Cardiac muscle cell (in vitro differentiated cells and primary cell): ENCODE measurements at regions not wholly inside any gene's neighbourhood (a gene's known extent, or its start where the extent isn't known, plus 50 kb on each side); places are given as distances from the start of the nearest gene placed in this dataset.
A peak's percentile ranks its signal among the peaks of the same experiment; 100 is the strongest.

Experiments
- DNase-seq, 2 donors: peaks; one replicate each; pipeline versions ENCODE4 v3.0.0 to v3.0.0-alpha.2; 2010 to 2017; ENCODE audit warnings: low read depth in 1 of 2, low spot score in 1 of 2
- H3K27ac ChIP-seq: fragments of 200-600 bp; sonication (generic); 2 replicates; pipeline ENCODE4 v1.5.1; 2016
- H3K27me3 ChIP-seq: fragments of 200-600 bp; sonication (generic); 2 replicates; pipeline ENCODE4 v1.6.0; 2016; ENCODE audit warnings: control low read depth
- H3K36me3 ChIP-seq: fragments of 200-600 bp; sonication (generic); 2 replicates; pipeline ENCODE4 v1.5.1; 2016; ENCODE audit warnings: control low read depth
- H3K4me1 ChIP-seq: fragments of 200-600 bp; sonication (generic); 2 replicates; pipeline ENCODE4 v1.8.1; 2017; ENCODE audit warnings: low read depth, mild to moderate bottlenecking, mixed run types
- H3K4me3 ChIP-seq: fragments of 200-600 bp; sonication (generic); 2 replicates; pipeline ENCODE4 v1.5.1; 2016; ENCODE audit warnings: mild to moderate bottlenecking
- H3K9me3 ChIP-seq: fragments of 200-600 bp; sonication (generic); 2 replicates; pipeline ENCODE4 v1.5.1; 2017; ENCODE audit warnings: low read depth, mild to moderate bottlenecking, control low read depth
- TF ChIP-seq, protein P1 (sequence below): IDR thresholded peaks from 2 replicates; pipeline ENCODE4 v1.5.1; 2012; ENCODE audit warnings: low read depth, mild to moderate bottlenecking, low read length

DNA sequence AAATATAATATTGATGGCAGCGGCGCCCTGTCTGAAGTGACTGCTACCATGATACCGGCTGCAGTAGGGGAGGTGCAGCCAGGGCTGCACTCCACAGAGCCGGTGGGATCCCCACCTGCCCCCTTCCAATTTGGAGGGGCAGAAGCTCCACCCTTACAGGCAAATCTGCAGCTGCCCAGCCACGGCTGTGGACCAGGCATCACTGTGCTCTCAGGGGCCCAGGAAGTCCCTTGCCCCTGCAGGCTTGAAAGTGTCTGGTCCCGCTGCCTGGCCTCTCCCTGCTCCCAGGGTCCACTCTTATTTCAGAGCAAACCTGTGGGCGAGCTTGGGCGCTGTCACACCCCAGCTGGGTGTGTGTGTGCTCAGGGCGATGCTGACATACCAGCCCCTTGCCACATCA, 172.7 kb upstream of the SMIM30 start:
- no peak for DNase-seq
- no peak overlapping the region for H3K27ac ChIP-seq
- TF ChIP-seq, protein P1, sequence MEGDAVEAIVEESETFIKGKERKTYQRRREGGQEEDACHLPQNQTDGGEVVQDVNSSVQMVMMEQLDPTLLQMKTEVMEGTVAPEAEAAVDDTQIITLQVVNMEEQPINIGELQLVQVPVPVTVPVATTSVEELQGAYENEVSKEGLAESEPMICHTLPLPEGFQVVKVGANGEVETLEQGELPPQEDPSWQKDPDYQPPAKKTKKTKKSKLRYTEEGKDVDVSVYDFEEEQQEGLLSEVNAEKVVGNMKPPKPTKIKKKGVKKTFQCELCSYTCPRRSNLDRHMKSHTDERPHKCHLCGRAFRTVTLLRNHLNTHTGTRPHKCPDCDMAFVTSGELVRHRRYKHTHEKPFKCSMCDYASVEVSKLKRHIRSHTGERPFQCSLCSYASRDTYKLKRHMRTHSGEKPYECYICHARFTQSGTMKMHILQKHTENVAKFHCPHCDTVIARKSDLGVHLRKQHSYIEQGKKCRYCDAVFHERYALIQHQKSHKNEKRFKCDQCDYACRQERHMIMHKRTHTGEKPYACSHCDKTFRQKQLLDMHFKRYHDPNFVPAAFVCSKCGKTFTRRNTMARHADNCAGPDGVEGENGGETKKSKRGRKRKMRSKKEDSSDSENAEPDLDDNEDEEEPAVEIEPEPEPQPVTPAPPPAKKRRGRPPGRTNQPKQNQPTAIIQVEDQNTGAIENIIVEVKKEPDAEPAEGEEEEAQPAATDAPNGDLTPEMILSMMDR = no peak
- H3K36me3 ChIP-seq = no peaks in the 10 kb centered on the region
- no peaks in the 10 kb centered on the region for H3K27me3 ChIP-seq
- H3K4me3 ChIP-seq = no peak overlapping the region
- no peaks in the 10 kb centered on the region for H3K9me3 ChIP-seq
- no peaks in the 10 kb centered on the region for H3K4me1 ChIP-seq

- TF ChIP-seq, protein P1 = peak; percentile 56
- H3K27me3 ChIP-seq = no peaks in the 10 kb centered on the region
- peak; percentile 52 to 58 for DNase-seq
These were observed 170.9 kb upstream of the SMIM30 start for GRCh38 chr7:113289140-113289740.

DNA sequence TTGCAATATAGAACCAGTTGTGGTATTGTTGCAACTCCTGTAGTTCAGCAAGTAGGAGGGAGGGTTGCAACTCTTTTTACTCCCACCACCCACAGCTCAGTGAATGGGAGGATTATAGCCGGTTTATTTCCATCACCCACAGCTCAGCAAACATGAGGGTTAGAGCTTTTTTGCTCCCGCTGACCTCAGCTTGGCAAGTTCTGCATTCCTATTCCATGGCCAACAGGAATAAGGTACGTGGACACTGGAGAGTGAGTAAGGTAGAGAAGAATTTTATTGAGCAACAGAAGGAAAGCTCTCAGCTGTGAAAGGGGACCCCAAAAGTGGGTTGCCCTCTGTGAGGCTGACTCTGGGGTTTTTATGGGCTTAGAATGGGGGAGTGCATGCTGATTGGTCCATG, 167.1 kb upstream of the SMIM30 start:
- DNase-seq = no peak
- no peaks in the 10 kb centered on the region for H3K9me3 ChIP-seq
- no peak overlapping the region for H3K27ac ChIP-seq
- TF ChIP-seq, protein P1 = no peak
- H3K27me3 ChIP-seq = no peaks in the 10 kb centered on the region
- no peaks in the 10 kb centered on the region for H3K36me3 ChIP-seq
- H3K4me3 ChIP-seq = no peak overlapping the region
- H3K4me1 ChIP-seq = no peaks in the 10 kb centered on the region

More at GRCh38 chr7:113289140-113289740, 170.9 kb upstream of the SMIM30 start:
- Histone ChIP-seq H3K9me3 (no peaks in the 10 kb centered on the region), H3K36me3 (no peaks in the 10 kb centered on the region), H3K4me3 (no peak overlapping the region), H3K4me1 (no peaks in the 10 kb centered on the region), H3K27ac (no peak overlapping the region)

DNA sequence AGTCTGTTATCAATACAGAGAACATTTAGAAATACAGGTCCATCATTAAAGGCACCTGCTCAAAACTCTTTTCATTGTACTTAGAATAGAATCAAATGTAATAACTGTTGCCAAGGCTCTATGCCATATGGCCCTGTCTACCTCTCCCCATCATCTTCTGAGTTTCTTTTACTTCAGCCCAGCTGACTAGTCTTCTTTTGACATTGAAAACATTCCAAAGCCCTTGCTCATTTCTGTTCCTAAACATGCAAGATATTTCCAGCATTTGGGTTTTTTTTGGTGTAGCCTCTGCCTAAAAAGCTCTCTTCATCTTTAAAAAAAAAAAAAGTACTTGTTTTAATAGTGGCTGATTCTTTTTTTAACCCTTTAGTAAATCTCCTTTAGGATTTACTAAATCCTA, 165.5 kb upstream of the SMIM30 start:
- peak in 1 of 2 donors; percentile 34 for DNase-seq
- H3K4me3 ChIP-seq = no peak overlapping the region
- H3K27me3 ChIP-seq = no peaks in the 10 kb centered on the region
- peaks cover 12% of the 10 kb centered on the region for H3K4me1 ChIP-seq
- TF ChIP-seq, protein P1 = no peak
- no peaks in the 10 kb centered on the region for H3K9me3 ChIP-seq
- no peaks in the 10 kb centered on the region for H3K36me3 ChIP-seq
- no peak overlapping the region for H3K27ac ChIP-seq

DNA sequence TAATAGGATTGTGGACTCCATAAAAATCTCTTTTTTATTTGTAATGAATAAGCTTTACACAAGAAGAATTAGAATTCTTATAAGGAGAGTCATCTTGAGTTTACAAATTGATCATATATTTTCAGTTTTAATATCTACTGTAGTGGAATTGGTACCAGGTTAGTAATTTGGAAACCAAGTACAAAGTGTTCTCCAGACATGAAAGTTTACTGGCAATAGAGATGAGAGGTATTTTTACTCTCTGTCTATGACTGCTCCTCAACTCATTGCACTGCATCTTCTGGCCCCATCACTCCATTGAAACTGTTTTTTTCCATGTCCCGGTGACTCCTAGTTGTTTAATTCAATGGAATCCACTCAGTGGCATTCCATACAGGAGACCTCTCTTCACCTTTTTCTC, 164.5 kb upstream of the SMIM30 start:
- Histone ChIP-seq H3K27ac (no peak overlapping the region), H3K27me3 (no peaks in the 10 kb centered on the region), H3K4me1 (peaks cover 14% of the 10 kb centered on the region), H3K4me3 (no peak overlapping the region), H3K36me3 (no peaks in the 10 kb centered on the region), H3K9me3 (no peaks in the 10 kb centered on the region)
- DNase-seq = no peak
- TF ChIP-seq, protein P1 = no peak
